D721Med (cell line): ENCODE measurements at regions not wholly inside any gene's neighbourhood (a gene's known extent, or its start where the extent isn't known, plus 50 kb on each side); places are given as distances from the start of the nearest gene placed in this dataset.
A peak's percentile ranks its signal among the peaks of the same experiment; 100 is the strongest.

ENCODE experiments used
- DNase-seq: peaks from one replicate; pipeline ENCODE4 v3.0.0; 2011; ENCODE audit warnings: low spot score; ENCODE audit not compliant: insufficient read length
- FAIRE-seq: peaks from 2 replicates; lab custom pipeline; 2011; peaks lifted over from hg19 to GRCh38; lab: Jason Lieb, UNC
- TF ChIP-seq, protein P1 (sequence below): IDR thresholded peaks from 2 replicates; pipeline ENCODE4 v1.5.1; 2012; ENCODE audit warnings: mild to moderate bottlenecking, control low read depth; ENCODE audit not compliant: insufficient read depth; ENCODE audit errors: missing control alignments

DNA sequence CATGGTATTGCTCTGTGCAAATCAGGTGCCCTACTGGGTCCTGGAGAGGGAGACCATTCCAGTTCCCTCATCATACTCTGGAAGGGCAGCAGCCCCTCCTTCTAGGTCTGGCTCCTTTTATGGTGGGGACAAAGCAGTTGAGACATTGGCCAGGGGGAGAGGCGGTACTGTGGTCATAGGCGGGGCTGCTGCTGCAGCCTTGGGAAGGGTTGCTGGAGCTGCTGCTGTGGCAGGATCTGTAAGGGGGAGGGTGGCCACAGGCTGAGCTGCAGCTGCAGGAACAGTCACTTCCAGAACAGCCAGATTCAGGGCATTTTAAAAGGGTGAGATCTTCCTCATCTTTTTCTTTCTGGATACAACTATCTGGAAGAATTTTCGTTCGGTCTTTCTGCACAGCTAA is 233.0 kb upstream of the SGCD start:
- TF ChIP-seq, protein P1, sequence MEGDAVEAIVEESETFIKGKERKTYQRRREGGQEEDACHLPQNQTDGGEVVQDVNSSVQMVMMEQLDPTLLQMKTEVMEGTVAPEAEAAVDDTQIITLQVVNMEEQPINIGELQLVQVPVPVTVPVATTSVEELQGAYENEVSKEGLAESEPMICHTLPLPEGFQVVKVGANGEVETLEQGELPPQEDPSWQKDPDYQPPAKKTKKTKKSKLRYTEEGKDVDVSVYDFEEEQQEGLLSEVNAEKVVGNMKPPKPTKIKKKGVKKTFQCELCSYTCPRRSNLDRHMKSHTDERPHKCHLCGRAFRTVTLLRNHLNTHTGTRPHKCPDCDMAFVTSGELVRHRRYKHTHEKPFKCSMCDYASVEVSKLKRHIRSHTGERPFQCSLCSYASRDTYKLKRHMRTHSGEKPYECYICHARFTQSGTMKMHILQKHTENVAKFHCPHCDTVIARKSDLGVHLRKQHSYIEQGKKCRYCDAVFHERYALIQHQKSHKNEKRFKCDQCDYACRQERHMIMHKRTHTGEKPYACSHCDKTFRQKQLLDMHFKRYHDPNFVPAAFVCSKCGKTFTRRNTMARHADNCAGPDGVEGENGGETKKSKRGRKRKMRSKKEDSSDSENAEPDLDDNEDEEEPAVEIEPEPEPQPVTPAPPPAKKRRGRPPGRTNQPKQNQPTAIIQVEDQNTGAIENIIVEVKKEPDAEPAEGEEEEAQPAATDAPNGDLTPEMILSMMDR, result no peak
- no peak for FAIRE-seq
- no peak for DNase-seq

DNA sequence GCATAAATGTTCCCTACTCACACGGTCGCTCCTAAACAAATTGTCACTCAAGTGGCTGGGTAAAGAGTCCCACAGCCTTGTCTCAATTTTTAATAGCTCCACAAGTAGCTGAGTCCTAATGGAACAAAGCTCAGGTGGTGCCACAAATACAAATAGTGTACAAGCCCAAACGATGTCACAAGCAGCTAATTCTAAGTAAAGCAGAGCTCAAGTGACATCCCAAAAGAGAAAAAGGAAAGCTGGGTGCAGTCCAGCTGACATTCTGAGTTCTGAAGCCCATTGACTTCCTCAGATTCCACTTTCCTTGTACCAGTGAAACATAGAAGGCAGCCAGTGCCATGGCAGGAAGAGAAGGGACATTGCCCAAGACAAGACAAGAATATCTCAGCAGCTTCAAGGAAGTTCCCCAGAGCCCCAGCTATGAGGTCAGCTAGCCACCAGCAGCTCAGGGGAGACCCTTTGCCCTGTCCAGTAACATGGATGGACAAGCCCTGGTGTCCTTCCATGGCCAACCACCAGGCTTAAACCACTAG is 231.2 kb upstream of the SGCD start:
- DNase-seq (no peak), FAIRE-seq (no peak)
- TF ChIP-seq, protein P1, result no peak

DNA sequence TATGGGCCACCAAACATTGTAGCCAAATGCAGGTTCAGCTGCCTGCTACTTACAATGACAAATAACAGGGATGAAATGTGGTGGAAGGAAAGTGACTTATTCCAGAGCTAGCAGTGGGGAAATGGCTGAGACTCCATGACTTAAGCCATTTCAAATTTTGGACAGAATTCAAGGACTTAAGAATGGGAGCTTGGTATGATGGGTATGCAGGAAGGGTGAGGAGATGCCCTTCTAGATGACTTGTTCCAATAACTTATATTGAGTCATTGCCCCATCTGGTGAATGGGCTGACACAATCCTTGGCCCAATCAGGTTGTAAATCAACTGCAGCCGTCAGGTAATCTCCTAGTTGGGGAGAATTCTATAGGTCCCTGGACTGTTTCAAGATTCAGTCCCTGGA is 230.7 kb upstream of the SGCD start:
- TF ChIP-seq, protein P1, result no peak
- FAIRE-seq, result no peak
- DNase-seq, result no peak

DNA sequence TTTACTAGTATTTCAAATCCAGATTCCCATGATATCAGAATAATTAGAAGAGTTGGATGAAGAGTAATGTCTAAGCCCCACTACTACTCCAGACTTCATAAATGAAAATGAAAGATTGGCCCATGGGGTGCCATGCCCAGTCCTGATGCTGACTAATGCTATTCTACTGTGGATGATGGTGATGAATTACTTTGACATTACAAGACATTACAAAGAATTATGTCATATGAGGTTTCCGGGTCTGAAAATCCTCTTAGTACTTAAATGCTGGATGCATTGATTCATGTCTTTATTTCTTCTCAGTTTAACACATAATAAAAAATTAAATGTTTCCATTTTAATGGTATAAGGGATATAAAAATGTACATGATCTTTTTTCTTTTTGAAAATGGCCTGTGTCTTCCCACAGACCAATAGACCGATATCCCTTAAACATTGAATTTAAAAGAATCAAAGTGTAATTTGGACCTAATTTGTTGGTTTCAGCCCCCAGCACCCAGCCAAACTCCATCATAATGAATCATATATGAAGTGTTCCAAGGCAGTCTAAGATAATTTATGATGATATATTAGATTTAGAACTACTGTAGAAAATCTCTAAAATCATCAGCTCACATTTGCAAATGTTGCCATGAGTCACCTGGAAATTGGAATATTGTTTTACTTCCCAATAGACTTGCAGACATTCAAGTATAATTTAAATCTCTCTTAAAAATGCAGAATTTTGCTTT is 223.6 kb upstream of the SGCD start:
- peak; percentile 21 for FAIRE-seq
- DNase-seq, result no peak
- TF ChIP-seq, protein P1, result no peak

DNA sequence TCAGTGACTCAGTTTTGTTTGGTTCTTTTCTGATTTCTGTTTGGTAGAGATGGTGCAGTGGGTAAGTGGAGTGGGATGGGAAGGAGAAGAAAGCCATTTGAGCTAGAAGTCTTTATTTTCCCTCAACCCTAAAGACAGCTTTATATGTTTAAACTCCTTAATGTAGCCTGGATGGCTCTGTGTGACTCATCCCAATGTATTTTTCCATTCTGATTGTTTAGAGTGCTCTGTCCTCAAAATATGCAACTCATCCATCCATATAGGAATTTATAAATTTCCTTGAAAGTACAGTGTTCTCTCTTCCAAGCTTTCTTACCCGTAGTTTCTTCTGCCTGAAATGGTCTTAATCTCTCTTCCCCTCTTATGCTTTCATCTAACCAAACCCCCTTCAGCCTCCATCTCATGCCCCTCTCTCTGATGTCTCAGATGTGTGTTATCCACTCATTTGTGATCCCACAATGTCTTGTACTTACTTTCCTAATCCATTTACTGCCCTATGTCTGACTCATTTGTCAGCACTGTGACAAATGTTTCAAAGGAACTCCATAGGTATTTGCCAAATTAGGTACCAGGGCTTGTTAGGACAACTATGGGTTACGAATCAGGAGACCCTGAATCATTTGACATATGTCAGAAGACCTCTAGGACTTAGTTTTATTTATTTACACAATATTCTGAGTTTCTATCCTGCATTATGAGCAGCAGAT is 217.5 kb upstream of the SGCD start:
- TF ChIP-seq, protein P1, result no peak
- FAIRE-seq (no peak), DNase-seq (no peak)

DNA sequence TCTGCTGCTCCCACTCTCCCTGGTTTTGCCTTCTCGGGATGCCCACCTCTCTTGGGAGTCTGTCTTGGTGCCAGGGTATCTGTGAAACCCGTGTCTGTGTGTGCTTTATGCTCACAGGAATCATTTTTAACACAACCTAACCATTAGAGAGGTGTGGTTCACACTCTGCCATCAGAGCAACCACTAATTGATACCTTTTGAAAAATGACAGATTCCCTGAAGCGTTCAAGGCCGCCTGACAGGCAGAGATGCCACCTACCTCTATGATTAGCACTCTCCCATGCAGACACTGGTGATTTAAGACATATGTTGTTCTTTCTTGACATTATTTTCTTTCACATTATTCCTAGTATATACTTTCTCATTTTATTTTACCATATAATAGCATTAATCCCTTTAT is 207.3 kb upstream of the SGCD start:
- TF ChIP-seq, protein P1, result no peak
- no peak for FAIRE-seq

More for the DNA sequence above, 207.3 kb upstream of the SGCD start:
- DNase-seq, result no peak
